ENCODE measurements at regions not wholly inside any gene's neighbourhood (a gene's known extent, or its start where the extent isn't known, plus 50 kb on each side); places are given as distances from the start of the nearest gene placed in this dataset.

DNA sequence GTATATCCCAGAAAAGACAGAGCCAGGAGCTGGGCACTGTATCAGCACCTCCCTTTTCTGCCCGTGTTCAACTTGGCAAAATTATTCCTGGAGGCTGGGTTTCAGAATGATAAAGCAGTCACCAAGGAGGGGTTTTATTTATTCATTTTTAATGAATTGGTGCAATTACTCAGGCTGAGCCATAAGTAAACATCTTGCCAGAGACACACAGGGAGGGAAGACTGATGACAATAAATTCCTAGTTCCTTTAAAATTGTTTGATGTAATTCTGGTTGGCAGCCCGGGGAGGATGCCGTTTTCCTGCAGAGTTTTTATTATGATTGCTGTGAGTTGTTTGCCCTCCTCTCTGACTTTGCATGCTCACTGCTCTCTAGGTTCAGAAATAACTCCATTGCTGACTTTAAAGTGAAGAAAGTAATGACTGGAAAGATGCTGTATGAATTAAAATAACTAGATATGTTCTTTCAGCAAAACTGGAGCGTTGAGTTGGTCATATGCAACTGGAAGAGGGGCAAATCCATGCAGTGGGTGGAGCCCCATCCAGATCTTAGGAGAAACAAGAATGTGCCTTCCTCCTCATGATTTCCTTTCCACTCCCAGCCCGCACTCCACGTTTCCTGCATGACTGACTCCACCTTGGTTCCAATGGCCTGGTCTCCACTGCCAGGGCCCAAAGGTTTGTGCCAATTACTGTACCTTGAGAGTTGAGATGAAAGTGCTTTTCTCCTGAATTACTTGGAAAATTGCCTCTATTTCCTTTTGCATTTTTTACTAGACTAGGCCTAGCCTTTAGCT, 182.1 kb downstream of the RFC3 start:
- TF ChIP-seq, protein P1, sequence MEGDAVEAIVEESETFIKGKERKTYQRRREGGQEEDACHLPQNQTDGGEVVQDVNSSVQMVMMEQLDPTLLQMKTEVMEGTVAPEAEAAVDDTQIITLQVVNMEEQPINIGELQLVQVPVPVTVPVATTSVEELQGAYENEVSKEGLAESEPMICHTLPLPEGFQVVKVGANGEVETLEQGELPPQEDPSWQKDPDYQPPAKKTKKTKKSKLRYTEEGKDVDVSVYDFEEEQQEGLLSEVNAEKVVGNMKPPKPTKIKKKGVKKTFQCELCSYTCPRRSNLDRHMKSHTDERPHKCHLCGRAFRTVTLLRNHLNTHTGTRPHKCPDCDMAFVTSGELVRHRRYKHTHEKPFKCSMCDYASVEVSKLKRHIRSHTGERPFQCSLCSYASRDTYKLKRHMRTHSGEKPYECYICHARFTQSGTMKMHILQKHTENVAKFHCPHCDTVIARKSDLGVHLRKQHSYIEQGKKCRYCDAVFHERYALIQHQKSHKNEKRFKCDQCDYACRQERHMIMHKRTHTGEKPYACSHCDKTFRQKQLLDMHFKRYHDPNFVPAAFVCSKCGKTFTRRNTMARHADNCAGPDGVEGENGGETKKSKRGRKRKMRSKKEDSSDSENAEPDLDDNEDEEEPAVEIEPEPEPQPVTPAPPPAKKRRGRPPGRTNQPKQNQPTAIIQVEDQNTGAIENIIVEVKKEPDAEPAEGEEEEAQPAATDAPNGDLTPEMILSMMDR (IDR thresholded peaks at IDR 0.05; ENCODE audit: extremely low read depth in 1 of 2, insufficient read depth in 1 of 2, low read depth in 1 of 2, low read length in 2 of 2) = no peak
- TF ChIP-seq, protein P2, sequence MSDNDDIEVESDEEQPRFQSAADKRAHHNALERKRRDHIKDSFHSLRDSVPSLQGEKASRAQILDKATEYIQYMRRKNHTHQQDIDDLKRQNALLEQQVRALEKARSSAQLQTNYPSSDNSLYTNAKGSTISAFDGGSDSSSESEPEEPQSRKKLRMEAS (IDR thresholded peaks at IDR 0.05; ENCODE audit: insufficient read depth, insufficient read length) = no peak
- no peak for TF ChIP-seq EZH2 (IDR thresholded peaks at IDR 0.05; ENCODE audit: borderline replicate concordance, low read depth, low read length, severe bottlenecking)
- TF ChIP-seq POLR2A (IDR thresholded peaks at IDR 0.05; ENCODE audit: low read depth, low read length) = no peak
